HG02852 (cell line): ENCODE measurements at regions not wholly inside any gene's neighbourhood (a gene's known extent, or its start where the extent isn't known, plus 50 kb on each side); places are given as distances from the start of the nearest gene placed in this dataset.
"Not testable (repeated sequence)": the region's sequence is repeated elsewhere in the genome, so short reads cannot be mapped to it uniquely, and the experiment has no call there.

Experiments
- ATAC-seq: cut with Tn5 transposase; IDR thresholded peaks from one replicate; pipeline ENCODE4 v1.9.1; 2021; ENCODE audit warnings: mild to moderate bottlenecking, moderate library complexity; ENCODE audit not compliant: unreplicated experiment

GRCh38 chr7:91660734-91661356 is 219.7 kb downstream of the MTERF1 start:
- no peak for ATAC-seq

GRCh38 chr7:91661727-91662126 is 218.8 kb downstream of the MTERF1 start:
- ATAC-seq = no peak

- no peak for ATAC-seq
These were observed 212.3 kb downstream of the MTERF1 start for GRCh38 chr7:91668217-91668616.

GRCh38 chr7:91671245-91671644 is 209.3 kb downstream of the MTERF1 start:
- ATAC-seq = no peak

- no peak for ATAC-seq
These were observed 206.0 kb downstream of the MTERF1 start for GRCh38 chr7:91674470-91674869.

- no peak for ATAC-seq
These were observed 198.8 kb downstream of the MTERF1 start for GRCh38 chr7:91681718-91682117.

GRCh38 chr7:91683823-91684222 is 196.7 kb downstream of the MTERF1 start:
- ATAC-seq = no peak

- ATAC-seq = no peak
These were observed 195.0 kb downstream of the MTERF1 start for GRCh38 chr7:91685544-91685943.

- ATAC-seq = no peak
These were observed 189.9 kb downstream of the MTERF1 start for GRCh38 chr7:91690541-91691070.

- no peak for ATAC-seq
These were observed 188.6 kb downstream of the MTERF1 start for GRCh38 chr7:91691865-91692264.

GRCh38 chr7:91692800-91693199 is 187.7 kb downstream of the MTERF1 start:
- ATAC-seq = no peak

GRCh38 chr7:91694351-91694841 is 186.1 kb downstream of the MTERF1 start:
- no peak for ATAC-seq

- ATAC-seq = no peak
These were observed 169.6 kb downstream of the MTERF1 start for GRCh38 chr7:91710881-91711280.

GRCh38 chr7:91713669-91714068 is 166.8 kb downstream of the MTERF1 start:
- ATAC-seq = no peak

GRCh38 chr7:91717681-91718470 is 162.6 kb downstream of the MTERF1 start:
- ATAC-seq = no peak

GRCh38 chr7:91719008-91719407 is 161.5 kb downstream of the MTERF1 start:
- no peak for ATAC-seq

- no peak for ATAC-seq
These were observed 160.1 kb downstream of the MTERF1 start for GRCh38 chr7:91720260-91720937.

GRCh38 chr7:91722831-91723230 is 157.7 kb downstream of the MTERF1 start:
- ATAC-seq = no peak

GRCh38 chr7:91729046-91729445 is 151.5 kb downstream of the MTERF1 start:
- not testable (repeated sequence) for ATAC-seq

GRCh38 chr7:91731976-91732375 is 148.5 kb downstream of the MTERF1 start:
- ATAC-seq = no peak

- ATAC-seq = no peak
These were observed 131.1 kb downstream of the MTERF1 start for GRCh38 chr7:91749418-91749817.
